HTR-8/SVneo (cell line): ENCODE measurements at regions not wholly inside any gene's neighbourhood (a gene's known extent, or its start where the extent isn't known, plus 50 kb on each side); places are given as distances from the start of the nearest gene placed in this dataset.
"Not testable (repeated sequence)": the region's sequence is repeated elsewhere in the genome, so short reads cannot be mapped to it uniquely, and the experiment has no call there.

Experiments
- DNase-seq: peaks from one replicate; pipeline ENCODE4 v3.0.0; 2011; ENCODE audit warnings: low spot score, mixed read lengths; ENCODE audit not compliant: insufficient read length
- FAIRE-seq: peaks from 2 replicates; lab custom pipeline; 2011; peaks lifted over from hg19 to GRCh38; lab: Jason Lieb, UNC

DNA sequence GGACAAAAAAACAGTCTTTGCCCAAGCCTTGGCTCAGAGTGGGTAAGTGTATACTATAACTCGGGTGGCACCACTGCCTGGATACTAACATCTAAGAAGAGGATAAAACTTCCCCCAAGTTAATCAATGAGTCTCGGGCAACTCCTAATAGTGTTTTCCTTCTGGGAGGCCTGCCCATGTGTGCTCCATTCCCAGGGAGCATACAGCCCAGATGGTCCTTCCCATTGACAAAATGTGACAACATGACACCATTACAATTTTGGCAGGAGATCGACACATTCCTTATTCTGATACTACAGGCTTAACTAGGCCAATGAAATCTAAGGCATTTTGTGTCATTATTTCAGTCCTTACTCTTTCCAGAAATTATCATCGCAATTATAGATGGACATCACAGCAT lies 52.7 kb upstream of the CRIM1 start:
- DNase-seq (no peak), FAIRE-seq (no peak)

DNA sequence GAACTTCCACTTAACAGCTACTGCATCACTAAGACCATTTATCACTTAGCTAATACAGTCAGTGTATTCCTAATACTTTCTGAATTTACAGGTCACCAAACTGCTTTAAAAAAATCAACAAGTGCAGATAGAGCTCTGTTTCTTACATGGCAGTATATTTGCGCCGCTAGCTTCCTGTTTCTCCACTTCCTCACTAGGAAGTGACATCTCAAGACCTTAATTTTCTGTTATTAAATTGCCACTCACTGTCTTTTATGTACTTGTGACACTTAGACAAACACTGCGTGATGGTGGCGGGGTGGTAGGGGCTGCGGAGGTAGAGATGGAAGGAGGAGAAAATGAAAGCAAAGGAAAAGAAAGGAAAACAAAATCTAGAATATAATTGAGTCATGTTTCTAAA lies 53.7 kb upstream of the CRIM1 start:
- no peak for DNase-seq
- FAIRE-seq: no peak

DNA sequence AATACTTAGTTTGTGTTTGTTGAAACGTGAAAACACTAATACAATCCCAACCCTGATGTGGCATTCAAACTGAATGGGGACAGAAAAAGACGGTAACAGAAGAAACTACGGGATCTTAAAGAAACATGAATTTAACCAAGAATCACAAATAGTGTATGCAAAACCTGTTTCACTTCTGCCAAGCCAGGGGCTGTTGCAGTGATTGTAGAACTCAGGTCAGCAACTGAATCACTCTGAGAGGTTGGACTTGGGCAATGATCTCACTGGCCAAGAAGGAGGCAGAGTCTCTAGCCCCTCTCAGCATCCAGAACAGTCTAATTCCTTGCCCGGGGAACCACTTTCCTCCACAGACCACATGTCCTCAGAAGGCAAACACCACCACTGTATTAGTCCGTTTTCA lies 54.9 kb upstream of the CRIM1 start:
- DNase-seq (no peak), FAIRE-seq (no peak)

DNA sequence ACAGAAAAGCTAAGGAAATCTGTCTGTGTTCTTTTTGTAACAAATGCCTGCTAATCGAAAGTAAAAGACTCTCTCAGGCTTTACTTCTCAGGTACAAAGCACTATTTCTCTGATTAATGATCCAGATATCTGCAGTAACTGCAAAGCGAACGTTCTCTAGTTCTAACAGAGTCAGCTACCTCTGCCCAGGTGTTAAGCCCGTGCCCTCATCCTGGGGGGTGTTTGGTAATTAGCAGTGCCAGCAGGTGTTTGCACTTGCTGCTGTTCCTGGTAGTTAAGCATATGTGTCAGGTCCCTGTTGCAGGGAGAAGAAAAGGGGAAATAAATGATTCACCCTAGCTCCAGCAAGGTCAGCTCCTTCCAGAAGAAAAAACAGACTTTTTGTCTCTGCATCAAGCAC lies 58.8 kb upstream of the CRIM1 start:
- FAIRE-seq (no peak), DNase-seq (no peak)

DNA sequence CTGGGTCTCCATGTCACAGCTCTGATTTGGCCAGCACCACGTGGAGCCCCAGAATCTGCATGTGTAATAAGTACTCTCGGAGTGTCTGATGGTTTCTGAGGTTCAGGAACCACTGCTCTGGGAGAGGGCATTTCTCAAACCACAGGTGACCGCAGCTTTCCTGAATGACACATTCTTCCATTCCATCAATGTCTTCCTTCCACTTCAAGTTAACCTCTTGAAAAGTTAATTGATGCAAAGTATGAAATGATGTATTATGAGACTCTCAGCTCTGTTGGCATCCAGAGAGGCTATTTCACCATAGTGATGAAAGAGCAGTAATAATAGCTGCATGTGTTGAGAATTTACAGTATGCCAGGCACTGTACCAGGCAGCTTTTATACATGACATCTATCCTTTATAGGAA lies 61.3 kb upstream of the CRIM1 start:
- DNase-seq (no peak), FAIRE-seq (no peak)

DNA sequence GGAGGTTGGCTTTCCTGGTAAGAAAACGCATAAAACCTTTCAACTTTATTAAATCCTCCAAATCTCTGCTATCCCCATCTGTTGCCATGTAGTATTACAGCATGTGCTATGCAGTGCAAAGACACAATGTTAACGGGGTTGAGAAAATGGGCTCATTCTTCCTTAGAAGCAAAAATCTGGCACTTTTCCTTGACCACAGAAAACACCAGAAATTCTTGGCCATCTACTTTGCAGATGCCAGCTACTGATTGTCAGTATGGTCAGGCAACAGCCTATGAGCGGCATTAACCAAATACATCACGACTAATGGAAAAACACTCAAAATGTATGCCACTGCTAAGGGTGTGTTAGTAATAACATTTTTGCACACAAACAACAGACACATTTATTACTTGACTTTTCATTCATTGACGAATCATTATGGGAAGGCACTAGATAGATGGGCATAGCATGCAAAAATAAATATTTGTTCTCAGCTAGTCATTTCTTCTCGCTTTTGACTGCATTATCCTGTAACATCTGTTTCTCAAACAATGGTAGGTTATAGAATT lies 65.2 kb upstream of the CRIM1 start:
- FAIRE-seq (no peak), DNase-seq (no peak)

DNA sequence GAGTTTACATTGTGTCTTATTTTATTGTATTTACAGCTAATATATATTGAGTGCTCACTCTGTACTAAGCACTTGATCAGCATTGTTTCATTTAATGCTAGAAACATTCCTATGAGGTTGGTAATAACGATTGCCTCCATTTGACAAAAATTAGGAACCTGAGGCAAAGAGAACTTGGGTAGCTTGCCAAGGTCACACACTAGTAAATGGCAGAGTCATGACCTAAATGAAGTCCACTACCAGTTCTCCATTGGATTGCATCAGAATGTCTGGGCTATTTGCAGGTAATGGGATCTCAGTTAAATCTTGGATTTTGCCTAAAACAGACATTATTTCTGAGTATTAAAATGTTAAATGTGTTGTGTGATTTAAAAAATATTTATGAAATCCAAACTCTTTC lies 65.8 kb upstream of the CRIM1 start:
- DNase-seq (no peak), FAIRE-seq (no peak)

DNA sequence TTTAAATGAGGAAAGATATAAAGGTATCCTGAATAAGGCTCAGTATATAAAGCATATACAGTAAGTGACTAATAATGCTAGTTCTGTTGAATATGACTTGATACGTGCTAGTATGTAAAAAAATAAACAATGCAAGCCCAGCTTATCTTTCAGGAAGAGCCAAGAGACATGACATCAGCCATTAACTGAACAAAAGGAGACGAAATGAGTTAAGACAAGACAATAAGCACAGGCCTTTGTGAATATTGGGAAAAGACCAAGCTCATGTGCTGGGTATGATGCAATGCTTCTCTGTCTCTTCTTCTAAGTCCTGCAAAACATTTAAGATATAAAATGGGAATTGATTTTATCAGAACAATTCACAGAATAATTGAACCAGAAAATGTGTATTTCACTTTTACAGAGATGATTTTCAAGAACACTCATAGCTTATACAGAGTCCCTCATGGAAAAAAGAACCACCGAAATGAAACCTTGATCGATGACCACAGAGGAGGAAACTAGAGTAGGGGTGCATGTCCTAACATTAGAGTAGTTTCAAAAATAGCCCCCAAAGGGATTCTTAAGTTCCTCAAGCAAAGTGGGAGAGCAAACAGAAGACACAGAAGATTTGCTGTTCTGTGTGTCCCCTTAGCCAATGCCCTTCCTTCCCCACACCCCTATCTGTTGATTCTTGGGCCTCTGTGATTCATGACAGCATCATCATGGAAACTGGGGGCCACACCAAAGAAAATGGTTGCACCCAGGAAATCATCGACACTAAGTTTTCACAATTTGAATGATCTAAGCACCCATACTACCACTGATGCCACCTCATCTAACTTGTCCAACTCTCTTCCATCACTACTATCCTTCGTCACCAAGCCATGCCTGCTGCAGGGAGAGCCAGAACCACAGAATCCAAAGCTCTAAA lies 68.0 kb upstream of the CRIM1 start:
- no peak for DNase-seq
- FAIRE-seq: no peak

DNA sequence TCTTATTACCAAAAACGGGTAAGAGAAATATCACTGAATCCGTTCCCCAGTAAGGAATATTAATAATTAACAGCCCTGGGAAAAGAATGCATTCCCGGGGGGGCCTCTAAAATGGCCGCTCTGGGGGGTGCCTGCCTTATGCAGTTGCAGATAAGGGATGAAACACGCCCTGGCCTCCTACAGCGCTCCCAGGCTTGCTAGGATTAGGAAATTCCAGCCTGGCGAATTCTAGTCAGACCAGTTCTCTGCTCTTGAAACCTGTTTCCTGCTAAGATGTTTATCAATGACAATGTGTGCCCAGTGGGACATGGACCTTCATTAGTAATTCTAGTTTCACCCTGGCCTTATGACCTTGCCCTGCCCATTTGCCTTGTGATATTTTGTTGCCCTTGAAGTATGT lies 76.1 kb upstream of the CRIM1 start:
- not testable (repeated sequence) for FAIRE-seq, DNase-seq

DNA sequence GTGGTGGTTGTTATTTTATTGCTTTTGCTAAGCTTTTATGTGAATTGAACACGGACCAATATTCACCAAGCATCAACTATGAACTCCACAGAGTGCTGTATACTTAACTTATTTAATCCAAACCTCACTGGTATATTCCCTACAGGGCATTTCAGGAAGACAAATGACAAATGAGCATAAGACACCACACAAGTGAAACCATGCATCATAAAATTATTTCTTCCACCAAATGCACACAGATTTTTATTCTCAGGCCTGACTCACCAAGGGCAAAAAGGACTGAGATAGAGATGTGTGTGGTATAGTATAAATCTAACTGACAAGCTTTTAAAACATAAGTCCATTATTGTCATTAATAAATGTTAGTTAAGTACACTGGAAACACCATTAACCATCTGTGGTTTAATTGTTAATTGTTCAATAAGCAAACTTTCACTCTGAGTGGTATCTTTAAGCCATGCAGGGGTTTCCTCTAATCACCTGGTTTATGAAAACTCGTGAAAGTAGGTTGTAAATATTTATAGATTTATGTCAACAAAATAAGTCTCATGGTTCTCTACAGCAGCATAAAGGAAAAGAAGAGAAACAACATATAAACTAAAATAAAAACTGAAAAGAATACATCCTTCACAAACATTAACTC lies 77.6 kb upstream of the CRIM1 start:
- FAIRE-seq (no peak), DNase-seq (no peak)

DNA sequence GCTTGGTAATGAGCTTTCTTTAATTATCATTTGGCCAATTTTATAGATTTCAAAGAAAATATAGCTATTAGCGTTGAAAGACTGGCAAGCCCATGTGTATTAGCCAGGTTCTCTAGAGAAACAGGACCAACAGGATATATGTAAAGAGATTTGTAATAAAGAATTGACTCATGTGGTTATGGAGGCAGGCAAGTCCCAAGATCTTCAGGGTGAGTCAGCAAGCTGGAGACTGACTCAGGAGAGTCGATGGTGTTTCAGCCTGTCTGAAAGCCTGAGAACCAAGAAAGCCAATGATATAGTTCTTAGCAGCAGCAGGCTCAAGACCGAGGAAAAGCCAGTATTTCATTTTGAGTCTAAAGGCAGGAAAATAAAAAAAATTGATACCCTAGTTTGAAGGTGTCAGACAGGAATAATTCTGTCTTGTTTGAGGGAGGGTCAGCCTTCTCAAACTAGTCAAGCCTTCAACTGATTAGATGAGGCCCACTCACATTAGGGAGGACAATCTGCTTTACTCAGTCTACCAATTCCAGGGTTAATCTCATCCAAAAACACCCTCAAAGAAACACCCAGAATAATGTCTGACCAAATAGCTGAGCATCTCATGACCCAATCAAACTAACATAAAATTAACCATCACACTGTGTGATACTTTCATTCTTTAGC lies 78.3 kb upstream of the CRIM1 start:
- DNase-seq: peak; percentile 26
- no peak for FAIRE-seq

DNA sequence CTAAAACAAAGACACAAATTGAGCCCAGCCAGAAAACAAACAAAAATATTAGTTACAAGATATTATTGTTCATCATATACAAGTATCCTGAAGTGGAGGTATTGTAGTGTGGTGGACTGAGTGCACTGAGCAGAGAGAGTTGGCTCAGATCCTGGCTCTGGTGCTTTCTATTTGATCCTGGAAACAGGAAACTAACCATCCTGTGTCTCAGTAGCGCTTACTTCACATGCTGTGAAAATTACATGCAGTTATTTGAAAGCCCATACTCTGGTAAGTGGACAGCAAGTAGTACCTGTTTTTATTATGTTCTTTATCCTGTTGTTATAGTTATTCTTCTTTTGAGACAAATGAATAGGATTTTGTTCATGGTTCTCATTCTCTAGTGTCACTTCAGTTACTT lies 84.3 kb upstream of the CRIM1 start:
- no peak for FAIRE-seq
- no peak for DNase-seq

DNA sequence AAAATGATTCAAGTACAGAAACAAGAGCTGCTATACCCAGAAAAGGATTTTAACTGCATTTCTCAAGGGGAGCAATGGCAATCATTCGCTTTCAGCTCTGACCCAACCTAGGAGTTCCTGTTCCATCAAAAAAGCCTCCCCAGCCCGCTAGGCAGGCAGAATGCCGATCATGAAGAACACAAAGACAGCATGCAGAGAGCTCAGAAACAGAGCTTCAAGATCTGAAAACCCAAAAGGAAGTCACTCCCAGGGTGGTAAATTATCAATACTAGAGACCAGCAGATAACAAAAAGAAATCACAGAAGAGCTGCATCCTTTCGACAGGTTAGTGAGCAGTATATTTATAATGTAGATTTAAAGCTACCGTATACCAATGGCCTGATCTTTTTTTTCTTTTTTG lies 84.8 kb upstream of the CRIM1 start:
- DNase-seq (no peak), FAIRE-seq (no peak)

DNA sequence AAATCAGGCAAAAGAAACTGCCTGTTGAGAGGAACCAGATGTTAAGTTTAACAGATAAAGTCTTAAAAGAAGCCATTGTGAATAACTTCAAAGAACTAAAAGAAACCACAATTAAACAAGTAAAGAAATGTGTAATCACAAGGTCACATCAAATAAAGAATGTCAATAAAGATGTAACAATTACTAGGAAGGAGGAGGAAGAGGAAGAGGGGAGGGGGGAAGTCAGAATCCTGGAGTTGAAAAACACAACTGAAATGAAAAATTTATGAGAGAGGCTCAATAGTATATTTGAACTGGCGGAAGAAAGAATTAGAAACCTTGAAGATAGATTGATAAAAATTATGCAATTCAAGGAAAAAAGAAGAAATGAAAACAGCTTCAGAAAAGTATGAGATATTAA lies 88.4 kb upstream of the CRIM1 start:
- FAIRE-seq (no peak), DNase-seq (no peak)

DNA sequence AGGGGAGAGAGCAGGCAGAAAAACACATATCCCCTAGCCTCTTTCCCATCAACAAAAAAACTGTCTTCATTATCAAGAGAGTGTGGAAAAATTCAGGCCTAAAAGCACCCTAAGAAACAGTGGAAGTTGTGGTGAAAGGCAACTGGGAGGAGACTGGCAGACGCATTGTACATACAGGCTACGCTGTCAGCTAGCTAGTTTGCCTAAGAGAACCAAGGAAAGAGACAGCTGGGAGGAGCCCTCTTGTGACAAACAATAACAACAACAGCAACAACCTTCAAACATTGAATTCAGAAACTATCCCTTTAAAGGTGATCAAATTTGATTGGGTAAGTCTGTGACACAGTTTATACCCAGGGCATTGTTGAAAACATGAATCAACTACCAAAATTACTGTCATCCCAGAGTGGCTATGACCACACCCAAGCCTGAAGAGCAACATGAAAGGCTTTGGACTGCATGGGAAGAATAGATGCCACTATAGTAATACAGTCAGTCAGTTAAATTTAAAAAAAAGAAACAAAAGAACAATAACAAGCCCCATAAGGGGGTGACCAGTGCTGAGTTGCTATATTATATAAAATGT lies 88.9 kb upstream of the CRIM1 start:
- DNase-seq: no peak
- FAIRE-seq: no peak

DNA sequence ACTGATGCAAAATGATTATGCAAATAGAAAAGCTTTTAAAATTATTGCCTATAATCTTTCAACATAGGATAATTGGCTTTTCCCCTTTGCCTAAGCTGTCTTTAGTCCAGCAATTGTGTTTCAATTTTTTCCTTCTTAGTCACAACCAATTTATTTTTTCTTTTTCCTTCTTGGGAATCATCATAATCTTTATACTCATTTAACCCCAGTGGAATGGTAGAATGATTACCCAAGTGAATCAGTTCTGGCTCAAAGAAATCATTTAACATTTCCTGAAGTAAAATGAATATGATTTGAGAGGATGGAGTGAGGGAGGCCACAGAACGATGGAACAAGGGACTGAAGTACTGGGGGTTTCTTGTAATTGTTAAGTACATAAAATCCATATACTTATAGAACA lies 93.0 kb upstream of the CRIM1 start:
- DNase-seq (no peak), FAIRE-seq (no peak)

DNA sequence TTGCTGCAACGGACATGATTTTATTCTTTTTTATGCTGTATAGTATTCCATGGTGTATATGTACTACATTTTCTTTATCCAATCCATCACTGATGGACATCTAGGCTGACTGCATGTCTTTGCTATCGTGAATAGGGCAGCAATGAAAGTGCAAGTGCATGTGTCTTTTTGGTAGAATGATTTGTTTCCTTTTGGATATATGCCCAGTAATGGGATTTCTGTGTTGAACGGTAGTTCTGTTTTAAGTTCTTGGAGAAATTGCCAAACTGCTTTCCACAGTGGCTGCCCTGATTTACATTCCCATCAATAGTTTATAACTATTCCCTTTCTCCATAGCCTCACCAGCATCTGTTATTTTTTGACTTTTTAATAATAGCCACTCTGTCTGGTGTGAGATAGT lies 99.7 kb upstream of the CRIM1 start:
- DNase-seq: no peak
- FAIRE-seq: no peak

DNA sequence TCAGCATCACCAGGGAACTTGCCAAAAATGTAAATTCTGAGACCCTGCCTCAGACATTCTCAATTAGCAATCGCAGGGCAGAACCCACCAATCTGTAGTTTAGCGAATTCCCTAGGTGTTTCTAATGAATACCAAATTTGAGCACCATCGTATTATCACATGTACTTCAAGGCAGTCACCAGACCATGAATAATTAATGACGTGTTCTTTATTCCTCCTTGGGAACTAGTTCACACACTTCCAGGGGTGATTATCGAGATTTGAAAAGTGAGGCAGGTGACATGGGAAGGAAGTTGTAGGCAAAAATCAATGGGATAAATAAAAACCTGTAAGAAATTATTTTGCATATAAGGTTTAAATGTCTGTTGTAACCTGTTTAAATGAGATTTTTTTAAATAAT lies 102.5 kb upstream of the CRIM1 start:
- DNase-seq (no peak), FAIRE-seq (no peak)

DNA sequence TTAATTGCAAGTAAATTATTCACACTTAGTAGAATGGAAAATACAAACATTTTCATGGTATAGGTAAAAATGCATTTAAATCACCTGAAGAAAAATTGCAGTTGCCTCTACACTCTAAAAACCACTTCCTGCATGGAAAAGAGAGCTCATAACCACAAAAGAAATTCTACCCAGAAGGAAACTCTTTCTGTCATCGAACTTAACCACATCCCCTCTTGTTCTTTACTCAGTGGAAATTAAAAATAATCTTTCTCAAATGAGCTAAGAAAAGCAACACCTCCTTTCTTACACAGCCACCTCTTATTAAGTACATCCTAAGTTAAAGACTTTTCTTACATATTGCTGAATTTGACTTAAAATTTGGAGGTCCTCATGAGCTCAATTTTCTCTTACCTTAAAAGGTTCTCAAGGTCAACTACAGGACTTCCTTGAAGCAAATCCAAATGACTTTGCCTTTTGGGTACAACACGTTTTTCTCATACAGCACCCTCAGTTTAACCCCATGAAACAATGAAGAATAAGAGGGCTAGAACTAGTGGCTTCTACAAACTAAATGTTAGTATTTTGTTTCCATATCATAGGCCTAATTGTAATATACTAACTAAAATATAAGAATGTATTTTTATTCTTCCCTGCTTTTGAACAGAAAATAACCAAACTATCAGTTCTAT lies 109.1 kb upstream of the CRIM1 start:
- DNase-seq (no peak), FAIRE-seq (no peak)

DNA sequence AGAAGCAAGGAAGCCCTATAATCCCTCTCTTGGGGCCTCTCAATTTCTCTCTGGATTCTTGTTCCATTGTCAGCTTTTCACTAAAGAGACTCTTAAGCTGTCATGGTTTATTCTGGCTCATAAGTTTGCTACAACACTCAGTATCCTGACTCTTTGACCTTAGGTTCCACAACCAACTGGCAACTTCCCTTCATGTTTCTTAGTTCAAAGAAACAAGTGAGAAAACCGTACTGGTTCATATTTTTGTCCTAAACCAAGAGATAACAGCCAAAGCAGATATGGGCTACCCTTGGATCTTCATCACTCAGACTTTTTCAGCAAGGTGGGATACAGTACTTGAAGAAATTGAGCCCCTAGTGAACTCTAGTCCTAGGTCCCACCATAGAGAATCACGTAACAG lies 109.9 kb upstream of the CRIM1 start:
- no peak for DNase-seq
- no peak for FAIRE-seq
